OCI-LY1 (cell line): ENCODE measurements at regions not wholly inside any gene's neighbourhood (a gene's known extent, or its start where the extent isn't known, plus 50 kb on each side); places are given as distances from the start of the nearest gene placed in this dataset.

Experiments
- H2AFZ ChIP-seq: fragments of 200-600 bp; sonication (generic), shearing (Covaris generic); 2 replicates; pipeline ENCODE4 v1.6.0; 2014; ENCODE audit warnings: antibody characterized with exemption, mild to moderate bottlenecking, low read length
- H3F3A ChIP-seq: fragments of 200-600 bp; sonication (generic), shearing (Covaris generic); 2 replicates; pipeline ENCODE4 v1.6.0; 2014; ENCODE audit warnings: mild to moderate bottlenecking, antibody characterized with exemption, low read length, moderate library complexity; ENCODE audit not compliant: insufficient read depth
- H3K27ac ChIP-seq: fragments of 200-600 bp; sonication (generic); 2 replicates; pipeline ENCODE4 v1.5.1; 2014; ENCODE audit warnings: low read length, mixed run types, mild to moderate bottlenecking, low read depth; ENCODE audit not compliant: poor library complexity, severe bottlenecking
- H3K27me3 ChIP-seq: fragments of 200-600 bp; sonication (generic); 2 replicates; pipeline ENCODE4 v1.6.0; 2014; ENCODE audit warnings: antibody characterized with exemption, mild to moderate bottlenecking, low read length, moderate library complexity; ENCODE audit not compliant: insufficient read depth
- H3K36me3 ChIP-seq: fragments of 200-600 bp; sonication (generic); 2 replicates; pipeline ENCODE4 v1.6.1; 2014; ENCODE audit warnings: mild to moderate bottlenecking, antibody characterized with exemption, low read length, moderate library complexity, mixed read lengths; ENCODE audit not compliant: insufficient read depth
- H3K4me1 ChIP-seq: fragments of 200-600 bp; sonication (generic); 2 replicates; pipeline ENCODE4 v1.5.1; 2014; ENCODE audit warnings: mild to moderate bottlenecking, low read length, moderate library complexity; ENCODE audit not compliant: insufficient read depth, severe bottlenecking
- H3K4me2 ChIP-seq: fragments of 200-600 bp; sonication (generic), shearing (Covaris generic); 2 replicates; pipeline ENCODE4 v1.6.1; 2014; ENCODE audit warnings: low read length
- H3K4me3 ChIP-seq: fragments of 200-600 bp; sonication (generic); 2 replicates; pipeline ENCODE4 v1.5.1; 2014; ENCODE audit warnings: low read length, low read depth, mild to moderate bottlenecking, mixed read lengths; ENCODE audit not compliant: poor library complexity, severe bottlenecking
- H3K79me2 ChIP-seq: fragments of 200-600 bp; shearing (Covaris generic); 2 replicates; pipeline ENCODE4 v1.6.1; 2016; ENCODE audit warnings: mixed run types, low read length, mixed read lengths; ENCODE audit not compliant: insufficient read depth
- H3K9ac ChIP-seq: fragments of 200-600 bp; sonication (generic), shearing (Covaris generic); 2 replicates; pipeline ENCODE4 v1.6.1; 2014; ENCODE audit warnings: mild to moderate bottlenecking, low read length, mixed read lengths
- H3K9me2 ChIP-seq: fragments of 200-600 bp; sonication (generic), shearing (Covaris generic); 2 replicates; pipeline ENCODE4 v1.6.1; 2014; ENCODE audit warnings: low read depth, mild to moderate bottlenecking, low read length, mixed read lengths
- H3K9me3 ChIP-seq: fragments of 200-600 bp; shearing (Covaris generic); 2 replicates; pipeline ENCODE4 v1.6.1; 2014; ENCODE audit warnings: low read length, mixed read lengths
- H4K20me1 ChIP-seq: fragments of 200-600 bp; sonication (generic), shearing (Covaris generic); 2 replicates; pipeline ENCODE4 v1.6.0; 2016; ENCODE audit warnings: mild to moderate bottlenecking, low read length; ENCODE audit not compliant: insufficient read depth
- EZH2 ChIP-seq: fragments of 200-600 bp; sonication (generic), shearing (Covaris generic); IDR thresholded peaks from 2 replicates; pipeline ENCODE4 v1.8.0; 2017; ENCODE audit warnings: borderline replicate concordance, mixed run types, mild to moderate bottlenecking, antibody characterized with exemption, low read length, moderate library complexity, mixed read lengths
- TF ChIP-seq, protein P1 (sequence below): fragments of 200-600 bp; sonication (generic), shearing (Covaris generic); IDR thresholded peaks from 2 replicates; pipeline ENCODE4 v1.5.1; 2017; ENCODE audit warnings: mild to moderate bottlenecking, antibody characterized with exemption, low read length, moderate library complexity, mixed read lengths

DNA sequence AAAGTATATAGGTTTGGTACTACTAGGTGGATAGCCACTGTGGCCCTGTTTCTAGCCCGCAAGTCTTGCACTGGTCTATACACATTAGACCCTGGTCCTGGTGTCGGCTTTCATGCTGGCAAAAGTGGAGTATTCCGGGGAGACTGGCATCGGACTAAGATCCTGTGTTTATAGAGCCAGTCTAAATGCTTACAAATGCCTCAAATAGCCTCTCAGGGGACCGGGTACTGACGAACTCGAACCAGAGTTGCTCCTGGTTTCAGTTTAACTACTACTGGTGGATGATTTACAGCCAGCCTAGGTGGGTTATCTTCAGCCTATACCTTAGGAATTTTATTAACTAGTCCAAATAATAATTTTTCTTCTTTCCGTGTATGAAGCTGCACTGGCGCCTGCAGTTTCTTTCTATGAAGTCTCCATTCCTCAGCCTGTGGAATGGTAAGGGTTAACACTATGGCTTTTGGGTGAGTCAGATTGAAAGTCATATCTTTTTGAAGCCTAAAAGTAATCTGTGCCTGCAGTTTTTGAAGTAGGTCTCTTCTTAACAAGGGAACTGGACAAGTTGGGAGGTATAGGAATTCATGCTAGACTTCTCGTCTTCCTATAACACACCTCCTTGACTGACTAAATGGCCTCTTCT is 51.3 kb downstream of the OR10H4 start:
- Histone ChIP-seq H3K9me2 (no peaks in the 10 kb centered on the region), H4K20me1 (no peaks in the 10 kb centered on the region)

DNA sequence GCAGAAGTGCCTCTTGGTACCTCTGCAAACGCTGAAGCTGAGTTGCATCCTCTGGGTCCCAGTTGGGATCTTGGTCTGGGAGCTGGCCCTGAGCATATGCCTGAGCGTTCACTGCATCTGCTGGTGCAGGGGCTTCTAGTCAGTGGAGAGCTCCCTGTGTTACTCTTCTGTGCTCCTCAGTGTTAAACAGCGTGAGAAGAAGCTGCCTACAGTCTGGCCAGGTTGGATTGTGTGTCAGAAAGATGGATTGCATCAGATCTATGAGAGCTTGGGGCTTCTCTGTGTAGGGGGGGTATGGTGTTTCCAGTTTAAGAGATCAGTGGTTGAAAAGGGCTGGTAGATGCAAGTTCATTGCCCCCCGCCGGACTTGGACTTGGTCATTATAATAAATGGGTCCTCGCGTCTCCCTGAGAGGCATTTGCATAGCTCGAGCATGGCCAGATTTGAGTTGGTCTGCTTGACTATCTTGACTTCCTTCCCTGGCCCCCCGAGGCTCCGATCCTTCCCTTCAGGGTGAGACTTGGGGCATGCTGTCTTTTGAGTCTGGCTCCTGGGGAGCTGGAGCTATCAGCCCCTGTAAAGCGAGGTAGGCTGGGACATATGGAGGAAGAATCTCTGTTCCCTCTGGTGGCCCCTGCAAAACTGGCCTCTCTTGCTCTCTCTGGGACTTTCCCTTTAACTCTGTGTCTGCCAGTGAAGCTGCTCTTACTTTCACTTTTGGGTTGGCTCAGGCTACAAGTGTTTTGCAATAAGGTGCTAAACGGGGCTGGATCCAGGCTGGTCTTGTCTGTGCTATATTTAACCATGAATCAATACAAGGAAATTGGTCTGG is 52.9 kb downstream of the OR10H4 start:
- Histone ChIP-seq H3K27ac (no peak overlapping the region), H3K4me2 (peak overlapping the region; percentile 15; the same call in 1 of the 2 replicates)

More for the DNA sequence above, 51.3 kb downstream of the OR10H4 start:
- Histone ChIP-seq H3K9ac (no peak overlapping the region), H3K4me1 (no peaks in the 10 kb centered on the region), H3K27me3 (no peaks in the 10 kb centered on the region), H3K9me3 (no peaks in the 10 kb centered on the region), H3F3A (no peaks in the 10 kb centered on the region), H3K27ac (no peak overlapping the region), H3K4me2 (no peak overlapping the region), H3K4me3 (no peak overlapping the region), H3K79me2 (no peaks in the 10 kb centered on the region), H3K36me3 (no peaks in the 10 kb centered on the region), H2AFZ (no peak overlapping the region)
- TF ChIP-seq EZH2, result no peak

DNA sequence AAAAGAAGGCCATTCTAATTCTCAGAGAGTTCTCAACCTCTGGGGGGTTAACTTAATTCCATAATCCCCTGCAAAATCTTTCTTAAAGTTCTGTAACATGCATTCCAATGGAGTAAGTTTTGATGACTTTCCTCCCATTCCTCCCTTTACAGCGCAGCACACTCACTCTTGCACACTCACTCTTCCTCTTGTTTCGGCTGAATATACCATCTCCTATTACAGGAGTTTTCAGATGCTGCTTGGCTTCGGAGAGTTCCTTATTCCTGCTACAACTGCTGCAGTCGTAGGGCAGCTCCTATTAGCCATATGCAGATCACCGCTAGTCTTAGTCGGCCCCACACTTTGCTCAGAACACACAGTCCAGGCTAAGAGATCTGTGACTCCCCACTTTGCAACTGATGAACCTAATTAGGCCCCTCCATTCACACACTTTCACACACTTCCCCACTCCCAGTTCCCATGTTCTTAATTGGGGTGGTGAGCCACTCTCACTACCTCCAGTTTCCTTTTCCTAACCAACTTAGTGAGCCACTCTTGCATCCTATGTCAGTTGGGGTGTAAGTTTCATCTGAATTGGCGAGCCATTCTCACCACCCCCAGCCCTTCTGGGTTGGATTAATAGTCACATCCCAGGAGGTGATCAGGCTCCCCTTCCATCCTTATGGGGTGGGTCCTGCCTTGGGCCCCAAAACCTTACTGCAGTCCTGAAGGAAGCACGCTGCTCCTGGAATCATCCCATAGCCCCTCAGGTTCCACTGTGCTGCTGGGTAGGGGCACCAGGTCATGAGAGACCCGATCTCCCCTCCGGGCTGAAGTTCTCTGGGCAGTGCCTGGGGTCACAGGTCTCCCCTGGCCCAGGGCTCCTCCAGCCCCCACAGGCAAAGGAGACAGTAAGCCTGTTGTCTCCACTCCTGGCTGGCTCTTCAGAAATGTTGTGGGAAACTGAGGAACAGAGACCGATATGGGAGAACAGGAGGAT is 53.9 kb downstream of the OR10H4 start:
- no peaks in the 10 kb centered on the region for H3K9me2 ChIP-seq
- H3K79me2 ChIP-seq, result no peaks in the 10 kb centered on the region
- H3K9ac ChIP-seq, result no peak overlapping the region
- H3K4me2 ChIP-seq, result peak overlapping the region; percentile 15; the same call in 1 of the 2 replicates
- no peak overlapping the region for H3K27ac ChIP-seq
- no peaks in the 10 kb centered on the region for H3K36me3 ChIP-seq
- no peaks in the 10 kb centered on the region for H3F3A ChIP-seq
- no peak overlapping the region for H2AFZ ChIP-seq
- H3K4me3 ChIP-seq, result no peak overlapping the region
- H3K4me1 ChIP-seq, result no peaks in the 10 kb centered on the region
- no peaks in the 10 kb centered on the region for H4K20me1 ChIP-seq
- H3K9me3 ChIP-seq, result no peaks in the 10 kb centered on the region
- H3K27me3 ChIP-seq, result no peaks in the 10 kb centered on the region
- no peak for TF ChIP-seq EZH2
- TF ChIP-seq, protein P1, sequence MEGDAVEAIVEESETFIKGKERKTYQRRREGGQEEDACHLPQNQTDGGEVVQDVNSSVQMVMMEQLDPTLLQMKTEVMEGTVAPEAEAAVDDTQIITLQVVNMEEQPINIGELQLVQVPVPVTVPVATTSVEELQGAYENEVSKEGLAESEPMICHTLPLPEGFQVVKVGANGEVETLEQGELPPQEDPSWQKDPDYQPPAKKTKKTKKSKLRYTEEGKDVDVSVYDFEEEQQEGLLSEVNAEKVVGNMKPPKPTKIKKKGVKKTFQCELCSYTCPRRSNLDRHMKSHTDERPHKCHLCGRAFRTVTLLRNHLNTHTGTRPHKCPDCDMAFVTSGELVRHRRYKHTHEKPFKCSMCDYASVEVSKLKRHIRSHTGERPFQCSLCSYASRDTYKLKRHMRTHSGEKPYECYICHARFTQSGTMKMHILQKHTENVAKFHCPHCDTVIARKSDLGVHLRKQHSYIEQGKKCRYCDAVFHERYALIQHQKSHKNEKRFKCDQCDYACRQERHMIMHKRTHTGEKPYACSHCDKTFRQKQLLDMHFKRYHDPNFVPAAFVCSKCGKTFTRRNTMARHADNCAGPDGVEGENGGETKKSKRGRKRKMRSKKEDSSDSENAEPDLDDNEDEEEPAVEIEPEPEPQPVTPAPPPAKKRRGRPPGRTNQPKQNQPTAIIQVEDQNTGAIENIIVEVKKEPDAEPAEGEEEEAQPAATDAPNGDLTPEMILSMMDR, result no peak

More for the DNA sequence above, 52.9 kb downstream of the OR10H4 start:
- Histone ChIP-seq H3K4me1 (no peaks in the 10 kb centered on the region), H3K9me3 (no peaks in the 10 kb centered on the region), H3K27me3 (no peaks in the 10 kb centered on the region), H3K79me2 (no peaks in the 10 kb centered on the region), H3K4me3 (peak overlapping the region; percentile 11), H3F3A (no peaks in the 10 kb centered on the region), H3K36me3 (no peaks in the 10 kb centered on the region), H4K20me1 (no peaks in the 10 kb centered on the region), H2AFZ (no peak overlapping the region), H3K9me2 (no peaks in the 10 kb centered on the region), H3K9ac (no peak overlapping the region)
- TF ChIP-seq EZH2, result no peak

DNA sequence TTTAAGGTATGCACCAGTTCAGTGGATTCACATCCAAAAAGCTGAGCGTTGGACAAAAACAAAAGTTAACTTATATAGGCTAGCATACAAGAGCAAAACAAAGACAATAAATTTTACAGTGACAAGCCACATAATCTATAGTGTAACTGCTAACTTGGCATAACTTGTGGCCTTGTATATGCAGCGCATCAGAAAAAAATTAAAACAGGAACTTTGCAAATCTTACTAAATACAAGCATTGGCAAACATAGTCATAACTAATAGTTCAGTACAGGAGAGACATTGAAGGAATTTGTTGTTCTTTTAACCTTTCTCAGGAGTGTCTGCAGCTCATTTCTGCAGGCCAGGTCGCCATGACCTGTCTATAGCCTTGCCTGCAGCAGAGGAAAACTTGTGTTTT is 54.6 kb downstream of the OR10H4 start:
- Histone ChIP-seq H3K27me3 (no peaks in the 10 kb centered on the region), H4K20me1 (no peaks in the 10 kb centered on the region), H3K27ac (no peak overlapping the region), H3K79me2 (no peaks in the 10 kb centered on the region), H3K36me3 (no peaks in the 10 kb centered on the region), H3K9me3 (no peaks in the 10 kb centered on the region), H3K4me2 (no peak overlapping the region), H3K4me1 (no peaks in the 10 kb centered on the region), H3F3A (no peaks in the 10 kb centered on the region), H3K9ac (no peak overlapping the region), H3K9me2 (no peaks in the 10 kb centered on the region), H3K4me3 (no peak overlapping the region), H2AFZ (no peak overlapping the region)
- no peak for TF ChIP-seq EZH2
- TF ChIP-seq, protein P1, result no peak
